Uterus (tissue), 2 donors: ENCODE measurements at regions not wholly inside any gene's neighbourhood (a gene's known extent, or its start where the extent isn't known, plus 50 kb on each side); places are given as distances from the start of the nearest gene placed in this dataset.

ENCODE experiments used
- CTCF ChIP-seq, 4 experiments: fragments of 200-600 bp in 2 of 4; fragments of 450-650 bp in 2 of 4; sonication (generic) in 2 of 4; IDR thresholded peaks; one replicate each; pipeline ENCODE4 v1.5.1; 2016 to 2019; ENCODE audit warnings: antibody characterized with exemption in 4 of 4, mild to moderate bottlenecking in 2 of 4, moderate library complexity in 1 of 4
- POLR2A ChIP-seq, 2 donors: fragments of 450-650 bp; IDR thresholded peaks; one replicate each; pipeline ENCODE4 v1.6.1; 2016; ENCODE audit warnings: antibody characterized with exemption in 2 of 2, mild to moderate bottlenecking in 1 of 2, moderate library complexity in 1 of 2

- TF ChIP-seq CTCF (IDR thresholded peaks at IDR 0.05) (no peak), POLR2A (IDR thresholded peaks at IDR 0.05) (no peak)
Measured at GRCh38 chr10:4181081-4181480, 396.1 kb upstream of the KLF6 start.
